RWPE2 (cell line): ENCODE measurements at regions not wholly inside any gene's neighbourhood (a gene's known extent, or its start where the extent isn't known, plus 50 kb on each side); places are given as distances from the start of the nearest gene placed in this dataset.

Source experiments
- ATAC-seq: fragments of 200-7000 bp; cut with Tn5 transposase; 3 replicates; pipeline ENCODE4 v1.9.1; 2021; ENCODE audit warnings: low read depth
- DNase-seq: peaks from one replicate; pipeline ENCODE4 v3.0.0-alpha.2; 2020; ENCODE audit warnings: low spot score
- H3K27ac ChIP-seq: fragments of 450-650 bp; 2 replicates; pipeline ENCODE4 v1.5.1; 2017; ENCODE audit warnings: mild to moderate bottlenecking; ENCODE audit not compliant: poor library complexity, severe bottlenecking
- H3K27me3 ChIP-seq: fragments of 250-450 bp; sonication (Bioruptor Pico); 2 replicates; pipeline ENCODE4 v1.5.1; 2021; ENCODE audit warnings: mild to moderate bottlenecking, moderate library complexity; ENCODE audit not compliant: insufficient read depth, poor library complexity, severe bottlenecking
- H3K36me3 ChIP-seq: fragments of 250-450 bp; sonication (Bioruptor Pico); 2 replicates; pipeline ENCODE4 v1.5.1; 2020; ENCODE audit warnings: low read depth, mild to moderate bottlenecking, moderate library complexity
- H3K4me1 ChIP-seq: fragments of 250-450 bp; sonication (Bioruptor Pico); 2 replicates; pipeline ENCODE4 v1.5.1; 2021; ENCODE audit warnings: mild to moderate bottlenecking, moderate library complexity; ENCODE audit not compliant: insufficient read depth, poor library complexity, severe bottlenecking
- H3K4me3 ChIP-seq: fragments of 250-450 bp; sonication (Bioruptor Pico); 2 replicates; pipeline ENCODE4 v1.5.1; 2021; ENCODE audit warnings: mild to moderate bottlenecking, moderate library complexity; ENCODE audit not compliant: severe bottlenecking
- H3K9me3 ChIP-seq: fragments of 250-450 bp; sonication (Bioruptor Pico); 2 replicates; pipeline ENCODE4 v1.5.1; 2021; ENCODE audit warnings: mild to moderate bottlenecking, moderate library complexity; ENCODE audit not compliant: severe bottlenecking
- CTCF ChIP-seq: fragments of 450-650 bp; IDR thresholded peaks from one replicate; pipeline ENCODE4 v1.5.1; 2017; ENCODE audit warnings: mild to moderate bottlenecking, moderate library complexity; ENCODE audit not compliant: poor library complexity, severe bottlenecking

- TF ChIP-seq CTCF: no peak
Measured at GRCh38 chr11:119943298-119943655, 194.6 kb downstream of the TRIM29 start.

GRCh38 chr11:119942583-119943297 lies 195.2 kb downstream of the TRIM29 start:
- TF ChIP-seq CTCF: no peak
- no peak overlapping the region for H3K27ac ChIP-seq
- H3K27me3 ChIP-seq: no peaks in the 10 kb centered on the region
- DNase-seq: no peak
- no peaks in the 10 kb centered on the region for H3K4me1 ChIP-seq
- no peaks in the 10 kb centered on the region for H3K36me3 ChIP-seq
- no peak overlapping the region for H3K4me3 ChIP-seq
- no peak for ATAC-seq
- no peaks in the 10 kb centered on the region for H3K9me3 ChIP-seq

More at GRCh38 chr11:119943298-119943655, 194.6 kb downstream of the TRIM29 start:
- Histone ChIP-seq H3K36me3 (no peaks in the 10 kb centered on the region), H3K9me3 (no peaks in the 10 kb centered on the region), H3K4me1 (no peaks in the 10 kb centered on the region), H3K27ac (no peak overlapping the region), H3K4me3 (no peak overlapping the region), H3K27me3 (no peaks in the 10 kb centered on the region)
- DNase-seq: no peak
- ATAC-seq: no peak

- no peak overlapping the region for H3K4me3 ChIP-seq
- no peak overlapping the region for H3K27ac ChIP-seq
- no peaks in the 10 kb centered on the region for H3K36me3 ChIP-seq
- H3K9me3 ChIP-seq: no peaks in the 10 kb centered on the region
- no peak for TF ChIP-seq CTCF
- DNase-seq (no peak), ATAC-seq (no peak)
- H3K4me1 ChIP-seq: no peaks in the 10 kb centered on the region
- H3K27me3 ChIP-seq: peaks cover 3% of the 10 kb centered on the region
Measured at GRCh38 chr11:119941636-119942411, 196.1 kb downstream of the TRIM29 start.

GRCh38 chr11:119941171-119941570 lies 196.7 kb downstream of the TRIM29 start:
- Histone ChIP-seq H3K36me3 (no peaks in the 10 kb centered on the region), H3K9me3 (no peaks in the 10 kb centered on the region), H3K4me3 (no peak overlapping the region), H3K27ac (no peak overlapping the region), H3K4me1 (no peaks in the 10 kb centered on the region), H3K27me3 (peaks cover 3% of the 10 kb centered on the region)
- TF ChIP-seq CTCF: no peak
- ATAC-seq (no peak), DNase-seq (no peak)
